GM23338 (cell line): ENCODE measurements at regions not wholly inside any gene's neighbourhood (a gene's known extent, or its start where the extent isn't known, plus 50 kb on each side); places are given as distances from the start of the nearest gene placed in this dataset.
"Not testable (repeated sequence)": the region's sequence is repeated elsewhere in the genome, so short reads cannot be mapped to it uniquely, and the experiment has no call there.

Source experiments
- ATAC-seq: fragments of 200-7000 bp; cut with Tn5 transposase; 3 replicates; pipeline ENCODE4 v1.9.1; 2020
- DNase-seq: peaks from one replicate; pipeline ENCODE4 v3.0.0-alpha.2; 2015; ENCODE audit warnings: low spot score
- H2AFZ ChIP-seq: fragments of 200-600 bp; sonication (generic); 2 replicates; pipeline ENCODE4 v1.8.0; 2016; ENCODE audit warnings: antibody characterized with exemption, mild to moderate bottlenecking, moderate library complexity
- H3F3A ChIP-seq: fragments of 200-600 bp; sonication (generic); replicated peaks from 2 replicates; pipeline ENCODE4 v1.8.0; 2017; ENCODE audit warnings: antibody characterized with exemption, mixed run types, low read depth
- H3K27ac ChIP-seq: fragments of 200-600 bp; sonication (generic); 2 replicates; pipeline ENCODE4 v1.6.1; 2016; ENCODE audit warnings: low read depth
- H3K27me3 ChIP-seq: fragments of 200-600 bp; sonication (generic); 2 replicates; pipeline ENCODE4 v1.8.0; 2016; ENCODE audit warnings: mild to moderate bottlenecking, mixed run types, moderate library complexity; ENCODE audit not compliant: insufficient read depth
- H3K36me3 ChIP-seq: fragments of 200-600 bp; sonication (generic); 2 replicates; pipeline ENCODE4 v1.8.0; 2016; ENCODE audit warnings: mild to moderate bottlenecking; ENCODE audit not compliant: insufficient read depth
- H3K4me1 ChIP-seq: fragments of 200-600 bp; sonication (generic); 2 replicates; pipeline ENCODE4 v1.8.0; 2016; ENCODE audit warnings: mild to moderate bottlenecking, moderate library complexity; ENCODE audit not compliant: insufficient read depth
- H3K4me2 ChIP-seq: fragments of 200-600 bp; sonication (generic); 2 replicates; pipeline ENCODE4 v1.7.1; 2017; ENCODE audit warnings: mixed run types
- H3K4me3 ChIP-seq: fragments of 200-600 bp; sonication (generic); 2 replicates; pipeline ENCODE4 v1.6.1; 2016; ENCODE audit warnings: mixed run types
- H3K79me2 ChIP-seq: fragments of 200-600 bp; sonication (generic); replicated peaks from 2 replicates; pipeline ENCODE4 v1.8.0; 2017; ENCODE audit warnings: mild to moderate bottlenecking; ENCODE audit not compliant: insufficient read depth
- H3K9me2 ChIP-seq: fragments of 200-600 bp; sonication (generic); 2 replicates; pipeline ENCODE4 v1.8.0; 2017; ENCODE audit not compliant: insufficient read depth
- H4K20me1 ChIP-seq: fragments of 200-600 bp; sonication (generic); replicated peaks from 2 replicates; pipeline ENCODE4 v1.8.0; 2017; ENCODE audit warnings: mild to moderate bottlenecking; ENCODE audit not compliant: insufficient read depth
- H3K27ac Mint-ChIP-seq: 2 replicates; pipeline ENCODE4 v1.8.0; 2020; ENCODE audit warnings: inconsistent platforms, mild to moderate bottlenecking, moderate library complexity, mixed read lengths
- H3K27me3 Mint-ChIP-seq: 3 replicates; pipeline ENCODE4 v1.8.0; 2022; ENCODE audit warnings: low read depth, mild to moderate bottlenecking, moderate library complexity, mixed read lengths, inconsistent platforms; ENCODE audit not compliant: insufficient read depth, poor library complexity
- H3K36me3 Mint-ChIP-seq: 3 replicates; pipeline ENCODE4 v1.8.0; 2021; ENCODE audit warnings: low read depth, mild to moderate bottlenecking, inconsistent platforms, moderate library complexity, mixed read lengths
- H3K4me1 Mint-ChIP-seq: 3 replicates; pipeline ENCODE4 v1.8.0; 2020; ENCODE audit warnings: mild to moderate bottlenecking, inconsistent platforms, mixed read lengths
- H3K4me3 Mint-ChIP-seq: 3 replicates; pipeline ENCODE4 v1.8.0; 2021; ENCODE audit warnings: moderate library complexity, mild to moderate bottlenecking, inconsistent platforms, mixed read lengths
- H3K9me3 Mint-ChIP-seq: 3 replicates; pipeline ENCODE4 v1.8.0; 2020; ENCODE audit warnings: moderate library complexity, mild to moderate bottlenecking, inconsistent platforms, mixed read lengths
- CREB1 ChIP-seq: fragments of 250-450 bp; sonication (Bioruptor Pico); IDR thresholded peaks from 2 replicates; pipeline ENCODE4 v1.5.0; 2020; ENCODE audit warnings: low read depth, mild to moderate bottlenecking, moderate library complexity
- CTCF ChIP-seq, 2 experiments: fragments of 200-600 bp in 1 of 2; sonication (generic) in 1 of 2; conservative IDR thresholded peaks; 2 replicates each; pipeline versions ENCODE4 v1.5.1 to v1.6.1; 2016 to 2017; ENCODE audit warnings: antibody characterized with exemption in 2 of 2, low read depth in 2 of 2, mild to moderate bottlenecking in 2 of 2, moderate library complexity in 1 of 2
- EZH2 ChIP-seq: fragments of 200-600 bp; sonication (generic); IDR thresholded peaks from one replicate; pipeline ENCODE4 v1.8.0; 2017; ENCODE audit warnings: antibody characterized with exemption, mild to moderate bottlenecking, low read depth; ENCODE audit not compliant: unreplicated experiment
- EZH2phosphoT487 ChIP-seq: fragments of 200-600 bp; sonication (generic); IDR thresholded peaks from one replicate; pipeline ENCODE4 v1.8.1; 2018; ENCODE audit warnings: antibody characterized with exemption; ENCODE audit not compliant: unreplicated experiment
- JUNB ChIP-seq: IDR thresholded peaks from one replicate; pipeline ENCODE4 v1.6.1; 2016; ENCODE audit warnings: antibody characterized with exemption; ENCODE audit not compliant: unreplicated experiment
- NANOG ChIP-seq: IDR thresholded peaks from 2 replicates; pipeline ENCODE4 v1.6.1; 2016; ENCODE audit warnings: antibody characterized with exemption, borderline replicate concordance
- POLR2AphosphoS5 ChIP-seq: IDR thresholded peaks from 2 replicates; pipeline ENCODE4 v1.6.1; 2016; ENCODE audit warnings: antibody characterized with exemption, low read depth
- STAT1 ChIP-seq: IDR thresholded peaks from one replicate; pipeline ENCODE4 v1.6.1; 2016; ENCODE audit warnings: antibody characterized with exemption; ENCODE audit not compliant: unreplicated experiment
- ZNF114 ChIP-seq: fragments of 250-450 bp; sonication (Bioruptor Pico); IDR thresholded peaks from 2 replicates; pipeline ENCODE4 v1.5.0; 2020; ENCODE audit warnings: mild to moderate bottlenecking, moderate library complexity
- ZNF331 ChIP-seq: fragments of 250-450 bp; sonication (Bioruptor Pico); IDR thresholded peaks from 2 replicates; pipeline ENCODE4 v1.5.0; 2020; ENCODE audit warnings: low read depth, mild to moderate bottlenecking, moderate library complexity
- TF ChIP-seq, protein P1 (sequence below): IDR thresholded peaks from 2 replicates; pipeline ENCODE4 v1.6.1; 2016; ENCODE audit warnings: antibody characterized with exemption

- Mint-ChIP-seq H3K36me3 (no peaks in the 10 kb centered on the region), H3K27ac (no peak overlapping the region), H3K27me3 (peaks cover 96% of the 10 kb centered on the region), H3K4me1 (no peaks in the 10 kb centered on the region; the same call in 1 of the 3 replicates), H3K4me3 (no peak overlapping the region), H3K9me3 (no peaks in the 10 kb centered on the region; the same call in 2 of the 3 replicates)
- H4K20me1 ChIP-seq = peaks cover 12% of the 10 kb centered on the region; the same call in 1 of the 2 replicates
- ATAC-seq (no peak), DNase-seq (no peak)
- peaks cover 98% of the 10 kb centered on the region for H3K27me3 ChIP-seq
- no peak overlapping the region for H2AFZ ChIP-seq
- no peak overlapping the region for H3K4me3 ChIP-seq
- no peaks in the 10 kb centered on the region for H3K4me1 ChIP-seq
- no peak overlapping the region for H3K4me2 ChIP-seq
- no peaks in the 10 kb centered on the region for H3F3A ChIP-seq
- H3K27ac ChIP-seq = no peak overlapping the region
- no peaks in the 10 kb centered on the region for H3K36me3 ChIP-seq
- no peak for TF ChIP-seq NANOG
- TF ChIP-seq POLR2AphosphoS5 = no peak
- no peak for TF ChIP-seq CREB1
- no peak for TF ChIP-seq EZH2
- no peak for TF ChIP-seq ZNF114 (CRISPR knock-in tag)
- no peak for TF ChIP-seq STAT1
- H3K79me2 ChIP-seq = no peaks in the 10 kb centered on the region
- H3K9me2 ChIP-seq = no peaks in the 10 kb centered on the region
Observed at GRCh38 chr22:22176929-22177616, 67.5 kb upstream of the VPREB1 start.

DNA sequence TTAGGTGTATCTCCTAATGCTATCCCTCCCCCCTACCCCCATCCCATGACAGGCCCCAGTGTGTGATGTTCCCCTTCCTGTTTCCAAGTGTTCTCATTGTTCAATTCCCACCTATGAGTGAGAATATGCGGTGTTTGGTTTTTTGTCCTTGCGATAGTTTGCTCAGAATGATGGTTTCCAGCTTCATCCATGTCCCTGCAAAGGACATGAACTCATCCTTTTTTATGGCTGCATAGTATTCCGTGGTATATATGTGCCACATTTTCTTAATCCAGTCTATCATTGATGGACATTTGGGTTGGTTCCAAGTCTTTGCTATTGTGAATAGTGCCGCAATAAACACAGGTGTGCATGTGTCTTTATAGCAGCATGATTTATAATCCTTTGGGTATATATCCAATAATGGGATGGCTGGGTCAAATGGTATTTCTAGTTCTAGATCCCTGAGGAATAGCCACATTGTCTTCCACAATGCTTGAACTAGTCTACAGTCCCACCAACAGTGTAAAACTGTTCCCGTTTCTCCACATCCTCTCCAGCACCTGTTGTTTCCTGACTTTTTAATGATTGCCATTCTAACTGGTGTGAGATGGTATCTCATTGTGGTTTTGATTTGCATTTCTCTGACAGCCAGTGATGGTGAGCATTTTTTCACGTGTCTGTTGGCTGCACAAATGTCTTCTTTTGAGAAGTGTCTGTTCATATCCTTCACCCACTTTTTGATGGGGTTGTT lies 71.5 kb upstream of the VPREB1 start:
- H3K9me3 Mint-ChIP-seq, H3K4me2 ChIP-seq, ATAC-seq, H2AFZ ChIP-seq, H3K4me3 Mint-ChIP-seq, H3K36me3 Mint-ChIP-seq, H3K27ac Mint-ChIP-seq, H3K4me3 ChIP-seq, H3K27ac ChIP-seq, H3K4me1 Mint-ChIP-seq, H4K20me1 ChIP-seq, H3K9me2 ChIP-seq, H3K36me3 ChIP-seq, H3K79me2 ChIP-seq, DNase-seq, H3K4me1 ChIP-seq, H3F3A ChIP-seq: not testable (repeated sequence)
- H3K27me3 ChIP-seq = peaks cover 98% of the 10 kb centered on the region
- peaks cover 91% of the 10 kb centered on the region for H3K27me3 Mint-ChIP-seq

DNA sequence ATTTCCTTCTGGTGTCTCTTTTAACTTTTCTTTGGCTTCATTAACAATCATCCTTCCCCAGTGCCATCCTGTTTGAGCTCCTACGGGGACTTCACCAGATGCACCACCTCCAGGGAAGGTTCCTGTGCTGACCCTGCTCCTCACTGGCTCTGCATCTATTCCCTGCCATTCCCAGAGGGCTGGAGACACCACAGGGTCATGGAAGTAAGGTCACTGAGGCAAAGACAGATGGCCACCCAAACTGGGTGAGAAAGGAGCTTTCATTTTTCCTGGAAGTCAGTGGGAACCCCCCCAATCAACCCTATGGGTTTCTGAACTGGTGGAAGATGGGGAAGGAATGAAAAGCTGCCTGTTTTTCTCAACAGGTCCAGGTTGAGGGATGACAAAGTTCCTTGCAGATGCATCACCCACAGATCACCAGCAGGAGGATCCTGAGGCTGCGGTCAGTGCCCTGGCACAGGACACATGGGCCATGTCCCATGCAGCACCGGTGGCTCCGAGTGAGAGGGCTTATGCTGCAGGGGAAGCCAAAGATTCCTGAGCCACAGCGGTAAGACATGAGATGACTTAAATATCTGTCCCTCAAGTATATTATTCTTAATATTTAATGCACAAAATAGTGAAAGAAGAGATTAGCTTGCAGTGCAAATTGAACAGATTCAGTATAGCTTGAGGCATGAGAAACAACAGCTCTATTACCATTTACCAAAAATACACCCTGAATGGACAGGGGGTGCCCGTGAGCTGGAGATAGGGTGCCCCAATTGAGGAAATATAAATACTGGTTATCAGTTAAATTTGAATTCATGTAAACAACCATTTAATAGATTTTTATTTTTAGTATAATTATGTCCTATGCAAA lies 73.0 kb upstream of the VPREB1 start:
- no peaks in the 10 kb centered on the region; the same call in 1 of the 2 replicates for H4K20me1 ChIP-seq
- Mint-ChIP-seq H3K4me1 (no peaks in the 10 kb centered on the region), H3K4me3 (no peak overlapping the region), H3K9me3 (0 out of 3 replicates have a peak, but pooled peaks cover 4% of the 10 kb centered on the region), H3K27me3 (peaks cover 91% of the 10 kb centered on the region), H3K36me3 (no peaks in the 10 kb centered on the region), H3K27ac (no peak overlapping the region)
- H2AFZ ChIP-seq = no peak overlapping the region
- ATAC-seq = peak; percentile 94
- no peak overlapping the region for H3K27ac ChIP-seq
- H3K27me3 ChIP-seq = peaks cover 98% of the 10 kb centered on the region
- no peaks in the 10 kb centered on the region for H3K36me3 ChIP-seq
- no peaks in the 10 kb centered on the region for H3K79me2 ChIP-seq
- DNase-seq = peak; percentile 65
- no peaks in the 10 kb centered on the region for H3K4me1 ChIP-seq
- H3F3A ChIP-seq = no peaks in the 10 kb centered on the region
- H3K4me3 ChIP-seq = no peak overlapping the region
- no peaks in the 10 kb centered on the region for H3K9me2 ChIP-seq
- H3K4me2 ChIP-seq = no peak overlapping the region
- TF ChIP-seq CREB1 (no peak), ZNF331 (no peak), EZH2phosphoT487 (no peak), NANOG (no peak), EZH2 (peak; percentile 47), CTCF (conservative IDR thresholded peaks at IDR 0.05; ENCODE audit: low read depth in 2 of 2) (peak; percentile 47 to 55), POLR2AphosphoS5 (no peak), JUNB (no peak), ZNF114 (CRISPR knock-in tag) (no peak), STAT1 (no peak)
- TF ChIP-seq, protein P1, sequence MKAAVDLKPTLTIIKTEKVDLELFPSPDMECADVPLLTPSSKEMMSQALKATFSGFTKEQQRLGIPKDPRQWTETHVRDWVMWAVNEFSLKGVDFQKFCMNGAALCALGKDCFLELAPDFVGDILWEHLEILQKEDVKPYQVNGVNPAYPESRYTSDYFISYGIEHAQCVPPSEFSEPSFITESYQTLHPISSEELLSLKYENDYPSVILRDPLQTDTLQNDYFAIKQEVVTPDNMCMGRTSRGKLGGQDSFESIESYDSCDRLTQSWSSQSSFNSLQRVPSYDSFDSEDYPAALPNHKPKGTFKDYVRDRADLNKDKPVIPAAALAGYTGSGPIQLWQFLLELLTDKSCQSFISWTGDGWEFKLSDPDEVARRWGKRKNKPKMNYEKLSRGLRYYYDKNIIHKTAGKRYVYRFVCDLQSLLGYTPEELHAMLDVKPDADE = no peak
